NCI-H1694 (cell line): ENCODE measurements at regions not wholly inside any gene's neighbourhood (a gene's known extent, or its start where the extent isn't known, plus 50 kb on each side); places are given as distances from the start of the nearest gene placed in this dataset.

Source experiments
- DNase-seq: peaks from one replicate; lab custom pipeline; 2025; lab: John Stamatoyannopoulos, UW

DNA sequence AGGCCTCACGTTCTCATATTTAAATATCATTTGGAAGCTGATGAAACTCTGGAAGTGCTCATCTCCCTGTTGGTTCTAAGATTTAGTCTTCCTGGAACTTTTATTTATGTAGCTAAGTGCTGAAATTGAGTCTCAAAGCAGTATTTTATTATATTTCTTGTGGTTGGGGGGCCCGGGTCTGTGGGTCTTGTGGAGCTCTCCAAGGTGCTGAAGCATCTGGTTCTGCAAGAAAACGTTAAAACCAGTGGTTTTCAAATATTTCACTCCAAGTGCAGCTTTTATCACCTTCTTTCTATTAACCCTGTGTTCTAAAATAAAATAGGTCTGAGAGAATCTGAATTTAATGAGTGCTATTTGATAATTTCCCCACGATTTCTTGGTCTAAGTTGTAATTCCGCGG, 1404.8 kb downstream of the TBC1D22A start:
- DNase-seq: no peak

GRCh38 chr22:48161298-48161697, 1398.8 kb downstream of the TBC1D22A start:
- DNase-seq: no peak

GRCh38 chr22:48157676-48158075, 1395.2 kb downstream of the TBC1D22A start:
- DNase-seq: no peak

DNA sequence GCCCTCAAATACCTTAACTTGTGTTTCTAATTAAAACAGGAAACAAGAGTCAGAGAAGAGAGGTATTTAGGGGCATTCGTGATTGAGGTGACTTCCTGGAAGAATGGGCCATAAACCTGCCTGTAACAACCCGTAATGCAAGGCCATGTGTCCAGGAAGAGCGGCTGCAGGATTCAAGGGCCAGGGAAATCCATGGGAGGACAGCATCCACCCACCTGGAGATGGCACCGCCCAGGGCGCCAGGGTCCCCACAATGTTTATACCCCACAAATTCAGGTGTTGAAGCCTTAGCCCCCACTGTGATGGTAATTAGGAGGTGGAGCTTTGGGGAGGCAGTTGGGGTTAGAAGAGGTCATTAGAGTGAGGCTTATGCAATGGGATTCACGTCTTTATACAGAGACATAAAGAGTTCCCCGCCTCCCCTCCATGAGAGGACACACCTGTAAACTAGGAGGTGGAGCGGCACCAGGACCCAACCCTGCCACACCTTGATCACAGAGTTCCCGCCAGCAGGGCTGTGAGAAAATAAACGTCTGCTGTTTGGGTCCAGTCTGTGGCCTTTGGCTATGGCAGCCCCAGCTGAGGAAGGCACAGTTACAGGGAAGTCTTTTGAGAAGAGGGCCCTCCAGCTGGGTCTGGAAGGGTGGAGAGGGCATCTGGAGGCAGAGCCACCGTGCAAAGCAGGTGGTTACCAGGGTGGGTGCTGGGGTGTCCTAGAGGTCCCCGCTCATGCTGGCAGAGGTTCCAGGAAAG, 1394.3 kb downstream of the TBC1D22A start:
- DNase-seq: no peak

DNA sequence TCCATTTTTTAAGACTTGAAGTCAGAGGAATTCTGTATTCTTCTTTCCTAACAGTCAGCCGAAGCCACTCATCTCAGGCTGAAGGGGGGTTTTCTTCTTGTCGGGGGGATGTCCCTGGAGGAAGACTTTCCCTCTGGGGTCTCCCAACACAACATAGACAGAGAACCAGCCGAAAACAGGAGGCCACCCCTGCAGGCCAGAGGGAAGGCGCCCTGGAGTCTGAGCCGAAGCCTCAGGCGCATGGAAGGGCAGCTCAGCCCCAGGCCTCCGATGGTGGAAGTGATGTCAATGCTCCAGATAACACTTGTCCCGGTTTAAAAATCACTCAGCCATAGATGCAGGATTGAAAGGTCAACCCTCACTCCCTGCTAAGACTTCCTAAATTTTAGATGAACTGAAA, 1393.0 kb downstream of the TBC1D22A start:
- DNase-seq: no peak

- DNase-seq: no peak
These were observed 1392.4 kb downstream of the TBC1D22A start for GRCh38 chr22:48154943-48155240.

DNA sequence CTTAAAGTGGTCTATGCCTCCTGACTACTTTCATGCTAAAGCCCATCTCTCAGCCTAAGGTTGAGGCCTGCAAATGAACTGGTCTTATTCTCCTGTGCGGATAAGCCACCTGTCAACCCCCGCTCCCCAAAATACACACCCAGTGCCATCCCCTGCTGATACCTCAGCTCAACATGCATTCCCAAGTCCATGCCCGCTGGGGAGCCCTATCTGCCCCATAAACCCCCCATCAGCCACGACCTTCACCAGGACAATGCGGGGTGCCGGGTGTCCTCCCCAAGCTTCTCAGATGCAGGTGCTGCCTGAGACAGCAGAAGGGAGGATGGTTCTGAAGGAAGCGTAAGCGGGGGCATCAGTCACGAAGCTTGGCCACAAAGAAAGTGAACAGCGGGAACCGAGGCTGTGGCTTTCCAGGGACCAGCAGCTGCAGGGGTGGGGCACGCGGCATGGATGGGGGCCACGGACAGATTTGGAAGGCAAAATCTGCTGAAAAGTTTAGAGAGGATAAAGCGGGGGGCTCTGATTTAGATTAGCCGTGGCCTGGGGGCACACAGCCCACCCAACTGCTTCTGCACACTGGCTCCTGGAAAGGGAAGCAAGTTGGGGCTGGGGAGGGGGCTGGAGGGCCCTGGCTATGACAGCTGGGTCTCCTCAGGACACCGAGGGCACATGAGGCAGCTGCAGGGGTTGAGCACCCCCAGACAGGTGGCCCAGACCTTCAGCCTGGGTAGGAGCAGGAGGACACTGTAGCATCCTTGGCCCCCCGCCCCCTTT, 1391.9 kb downstream of the TBC1D22A start:
- DNase-seq: no peak

DNA sequence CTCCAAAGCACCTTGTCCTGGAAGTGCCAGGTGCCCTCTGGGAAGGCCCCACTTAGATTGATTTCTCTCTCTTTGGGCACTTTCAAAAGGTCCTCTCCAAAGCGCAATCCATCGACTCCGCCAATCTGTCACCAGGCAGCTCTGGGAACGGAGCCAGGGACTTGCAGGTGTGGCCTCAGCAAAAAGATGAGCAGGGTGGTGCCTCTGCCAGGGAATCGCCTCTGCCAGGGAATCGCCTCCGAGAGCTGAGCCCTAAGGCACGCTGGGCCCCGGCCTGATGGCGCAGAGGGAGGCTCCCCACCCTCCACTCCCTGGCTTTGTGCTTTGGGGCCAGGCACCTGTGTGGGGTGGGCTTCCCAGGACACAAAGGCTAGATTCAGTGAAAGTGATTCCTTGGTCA, 1391.3 kb downstream of the TBC1D22A start:
- DNase-seq: peak; percentile 71

DNA sequence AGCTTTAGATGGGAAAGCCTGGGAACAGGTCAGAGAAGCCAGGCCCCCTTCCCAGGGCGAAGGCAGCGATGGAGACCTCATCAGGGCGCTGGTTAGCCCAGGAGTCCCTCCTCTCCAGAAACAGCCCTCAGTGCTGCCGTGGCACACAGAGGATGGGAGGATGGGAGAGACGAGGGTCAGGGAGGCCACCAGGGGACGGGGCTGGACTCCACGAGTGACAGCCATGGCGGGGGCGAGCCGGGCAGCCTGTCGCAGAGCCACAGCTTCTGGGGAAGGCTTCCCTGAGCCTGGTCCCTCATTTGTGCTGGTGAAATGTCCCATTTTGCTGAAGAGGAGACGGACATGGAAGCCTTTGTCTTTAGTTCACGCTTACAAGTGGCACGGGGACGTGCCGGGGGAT, 1390.5 kb downstream of the TBC1D22A start:
- no peak for DNase-seq

- no peak for DNase-seq
These were observed 1389.8 kb downstream of the TBC1D22A start for GRCh38 chr22:48152164-48152775.

- DNase-seq: no peak
These were observed 1389.2 kb downstream of the TBC1D22A start for GRCh38 chr22:48151641-48152040.

DNA sequence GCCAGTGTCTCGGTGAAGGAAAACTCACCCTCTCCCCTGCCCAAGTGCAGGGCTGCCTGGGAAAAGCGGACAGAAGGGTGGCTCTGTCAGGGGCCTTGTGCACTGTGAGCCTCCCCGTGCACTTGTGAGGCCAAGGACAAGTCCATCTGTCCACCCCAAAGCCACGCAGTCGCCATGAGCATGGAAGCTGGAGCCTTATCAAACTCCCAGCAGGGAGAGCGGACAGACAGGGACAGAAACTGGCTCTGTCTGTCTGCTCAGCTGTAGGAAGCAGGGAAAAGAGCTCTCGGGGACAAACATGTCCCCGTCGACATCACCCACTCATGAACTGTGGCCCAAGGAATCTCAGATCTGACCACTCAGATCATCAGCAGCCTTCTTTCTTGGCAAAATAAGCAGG, 1385.4 kb downstream of the TBC1D22A start:
- DNase-seq: no peak

GRCh38 chr22:48147404-48147803, 1385.0 kb downstream of the TBC1D22A start:
- no peak for DNase-seq

DNA sequence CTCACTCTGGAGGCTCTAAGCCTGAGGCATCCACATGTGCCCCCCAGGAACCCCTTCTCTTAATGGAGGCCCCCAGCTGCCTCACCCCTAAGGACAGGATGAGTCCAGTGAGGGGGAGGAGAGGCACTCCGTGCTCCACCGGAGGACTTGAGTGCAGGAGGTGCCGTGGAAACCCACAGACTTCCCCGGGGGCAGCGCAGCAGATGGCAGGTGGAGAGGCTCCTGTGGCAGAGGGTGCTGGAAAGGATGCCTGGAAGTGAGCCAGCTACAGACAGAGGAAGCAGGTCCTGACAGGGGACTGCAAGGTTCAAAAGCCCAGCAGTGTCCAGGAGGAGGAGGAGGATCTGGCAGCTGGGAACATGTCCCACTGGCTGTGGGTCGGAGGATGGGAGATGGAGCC, 1384.0 kb downstream of the TBC1D22A start:
- DNase-seq: peak; percentile 57

- no peak for DNase-seq
These were observed 1383.3 kb downstream of the TBC1D22A start for GRCh38 chr22:48145738-48146137.

DNA sequence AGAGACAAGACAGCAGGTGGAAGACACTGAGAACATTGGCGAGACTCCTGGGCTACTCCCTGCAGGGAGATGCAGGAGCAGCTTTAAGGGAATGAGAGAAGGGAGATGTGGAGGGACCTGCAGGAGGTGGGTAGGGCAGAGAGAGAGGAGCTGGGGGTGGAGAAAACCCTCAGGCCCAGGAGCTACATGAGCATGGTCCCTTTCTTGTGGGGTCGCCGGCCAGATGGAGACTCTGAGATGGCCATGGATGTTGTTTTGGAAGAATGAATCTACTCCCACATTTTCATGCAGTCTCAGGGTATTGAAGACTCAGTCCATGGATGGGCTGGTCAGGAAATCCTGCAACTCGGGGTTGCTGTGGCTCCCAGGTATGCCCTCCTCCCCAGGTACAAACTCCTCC, 1381.9 kb downstream of the TBC1D22A start:
- no peak for DNase-seq

DNA sequence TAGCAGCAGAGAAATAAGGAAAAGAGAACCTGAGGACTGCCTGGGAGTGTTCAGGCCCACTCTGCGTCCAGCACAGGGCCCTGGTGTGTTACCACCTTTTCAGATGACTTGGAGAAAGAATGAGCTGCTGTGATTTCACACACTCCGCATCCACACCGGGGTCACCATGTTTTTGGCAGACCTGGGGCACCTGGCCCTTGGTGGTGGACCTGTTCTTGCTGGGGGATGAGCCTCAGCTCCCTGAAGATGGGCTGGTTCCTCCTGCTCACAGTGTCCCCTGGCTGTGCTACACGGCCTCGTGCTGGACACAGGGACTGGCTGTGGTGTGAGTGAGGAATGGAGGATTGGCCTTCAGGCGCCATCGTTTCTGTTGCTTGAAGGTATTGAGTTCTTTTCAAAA, 1381.4 kb downstream of the TBC1D22A start:
- DNase-seq: no peak

DNA sequence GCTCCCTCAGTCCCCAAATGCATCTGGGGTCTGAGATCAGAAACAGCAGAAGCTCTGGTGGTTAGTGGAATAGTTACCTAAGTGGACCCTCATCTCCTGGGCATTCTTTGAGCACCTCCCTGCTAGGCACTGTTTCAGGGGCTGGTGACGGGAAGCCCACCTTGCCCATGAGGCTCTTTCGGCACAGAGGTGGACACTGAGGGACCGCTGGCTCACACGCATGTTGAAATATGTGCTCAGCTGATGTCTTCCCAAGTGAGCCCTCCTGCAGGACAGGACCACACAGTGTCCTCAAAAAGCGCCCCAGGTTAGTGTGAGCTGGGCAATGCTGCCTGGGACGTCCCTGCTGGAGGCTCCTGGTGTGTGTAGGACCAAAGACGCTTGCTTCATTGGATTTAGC, 1379.9 kb downstream of the TBC1D22A start:
- DNase-seq: no peak

DNA sequence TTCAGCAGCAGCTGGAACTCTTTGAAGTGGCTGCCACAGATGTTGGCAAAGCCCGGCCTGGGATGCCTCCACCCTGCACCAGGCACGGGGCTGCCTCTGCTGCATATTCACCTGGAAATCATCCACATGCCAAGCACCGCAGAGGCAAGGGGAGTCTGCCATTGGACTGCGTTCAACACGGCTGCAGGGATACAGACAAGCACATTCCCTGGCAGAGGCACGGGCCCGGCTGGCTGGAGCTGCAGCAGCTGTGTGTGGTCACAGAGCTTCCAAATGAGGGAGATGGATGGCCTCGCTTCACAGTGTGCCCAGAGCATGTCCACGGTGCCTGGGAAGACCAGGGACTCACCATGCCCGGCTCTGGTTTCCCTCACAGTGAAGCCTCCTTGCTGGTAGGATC, 1378.9 kb downstream of the TBC1D22A start:
- DNase-seq: peak; percentile 70

DNA sequence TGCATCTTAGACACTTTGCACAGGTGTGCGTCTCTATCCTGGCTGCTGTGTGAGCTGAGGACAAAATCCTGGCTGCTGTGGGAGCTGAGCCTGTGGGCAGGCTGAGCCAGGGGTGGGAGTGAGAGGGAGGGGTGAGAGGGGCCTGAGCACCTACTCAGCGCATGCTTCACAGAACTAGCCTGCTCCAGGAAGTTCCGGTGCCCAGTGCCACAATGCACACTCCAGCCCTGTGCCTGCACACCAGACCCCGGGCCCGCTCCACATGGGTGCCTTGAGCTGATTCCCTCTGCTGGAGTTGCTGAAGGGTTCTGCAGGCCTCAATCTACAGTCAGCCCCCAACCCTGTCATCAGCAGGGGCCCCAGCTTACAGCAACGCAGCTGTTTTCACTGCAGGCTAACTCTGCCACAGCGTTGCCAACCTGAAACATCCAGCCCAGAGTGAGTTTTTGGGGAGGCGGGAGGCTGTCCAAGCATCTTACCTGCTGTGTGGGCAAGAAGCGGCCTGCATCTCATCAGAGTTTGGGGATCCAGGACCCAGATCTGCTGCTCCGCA, 1377.9 kb downstream of the TBC1D22A start:
- DNase-seq: no peak

DNA sequence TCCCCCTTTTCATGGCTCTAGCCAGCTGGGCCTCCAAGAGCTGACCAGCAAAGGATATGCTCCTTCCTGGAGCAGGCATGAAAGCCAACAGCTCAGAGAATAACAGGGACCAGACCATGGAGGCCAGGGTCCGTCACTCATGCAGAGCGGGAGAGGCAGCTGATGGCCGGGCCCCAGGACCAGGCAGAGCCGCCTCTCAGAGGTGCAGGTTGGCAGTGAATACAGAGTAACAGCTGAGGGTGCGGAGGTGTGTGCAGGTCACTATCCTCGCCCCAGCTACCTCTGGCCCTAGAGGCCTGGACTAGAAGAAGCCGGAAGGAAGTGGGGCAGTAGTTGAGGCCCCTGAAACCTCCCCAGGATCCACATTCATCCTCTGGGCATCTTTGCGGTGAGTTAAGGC, 1377.3 kb downstream of the TBC1D22A start:
- no peak for DNase-seq

DNA sequence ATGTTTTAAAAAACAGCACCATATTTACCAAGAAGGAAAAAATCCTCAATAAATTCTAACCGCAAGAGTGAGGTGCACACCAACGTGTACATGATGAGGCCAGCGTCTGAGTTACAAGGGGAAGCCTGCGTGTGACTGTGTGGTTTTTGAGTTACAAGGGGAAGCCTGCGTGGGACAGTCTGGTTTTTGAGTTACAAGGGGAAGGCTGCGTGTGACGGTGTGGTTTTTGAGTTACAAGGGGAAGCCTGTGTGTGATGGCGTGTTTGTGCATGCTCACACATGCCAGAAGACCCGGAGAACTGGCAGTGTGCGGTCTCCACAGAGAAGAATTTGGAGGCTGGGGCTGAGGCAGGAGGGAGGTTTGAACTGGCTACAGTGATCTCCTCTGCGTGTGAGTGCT, 1376.4 kb downstream of the TBC1D22A start:
- DNase-seq: peak; percentile 9

DNA sequence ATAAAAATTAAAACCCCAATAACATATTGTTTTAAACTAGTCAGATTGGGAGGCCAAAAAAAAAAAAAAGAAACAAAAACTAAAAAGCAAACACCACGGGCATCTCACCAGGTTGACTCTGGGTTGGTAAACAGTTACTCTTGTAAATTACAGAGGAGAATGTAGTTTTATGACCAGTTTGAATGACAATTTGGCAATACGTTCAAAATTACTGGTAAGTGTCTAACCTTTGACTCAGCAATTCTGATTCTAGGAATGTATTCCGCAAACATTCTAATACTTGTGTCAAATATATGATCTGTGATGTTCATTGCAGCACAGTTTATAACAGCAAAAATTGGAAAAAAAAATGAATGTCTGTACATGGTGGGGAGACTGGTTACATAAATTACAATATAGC, 1376.0 kb downstream of the TBC1D22A start:
- DNase-seq: no peak
